SK-N-SH (cell line): ENCODE measurements at regions not wholly inside any gene's neighbourhood (a gene's known extent, or its start where the extent isn't known, plus 50 kb on each side); places are given as distances from the start of the nearest gene placed in this dataset.

Experiments
- CTCF ChIA-PET: fragments of 300-600, 350-600 bp; formaldehyde crosslinking; extraction: SDS; loops from one replicate; lab custom pipeline; 2021; lab: Yijun Ruan, JAX
- POLR2A ChIA-PET: fragments of 350-600 bp; sonication (Branson Sonifier 250); formaldehyde crosslinking; extraction: SDS; loops from one replicate; lab custom pipeline; 2020; ENCODE audit warnings: antibody characterized with exemption, inconsistent platforms; lab: Yijun Ruan, JAX
- DNase-seq: peaks from one replicate; pipeline ENCODE4 v3.0.0; 2012
- H2AFZ ChIP-seq: fragments of 200-600 bp; sonication (generic); 2 replicates; pipeline ENCODE4 v1.8.1; 2016; ENCODE audit warnings: antibody characterized with exemption, mild to moderate bottlenecking, low read depth
- H3F3A ChIP-seq: fragments of 200-600 bp; sonication (generic); replicated peaks from 2 replicates; pipeline ENCODE3; 2016; ENCODE audit warnings: antibody characterized with exemption, mild to moderate bottlenecking; ENCODE audit not compliant: insufficient read depth
- H3K27ac ChIP-seq, 2 experiments: fragments of 200-500 bp in 1 of 2; fragments of 200-600 bp in 1 of 2; sonication (Bioruptor generic) in 1 of 2; sonication (generic), shearing (Covaris generic) in 1 of 2; 2 replicates each; pipeline versions ENCODE4 v1.5.1 to v1.6.1; 2014 to 2016; ENCODE audit warnings: low read depth in 2 of 2, inconsistent platforms in 1 of 2, low read length in 1 of 2, mild to moderate bottlenecking in 1 of 2, mixed read lengths in 1 of 2
- H3K27me3 ChIP-seq: fragments of 200-600 bp; sonication (generic), shearing (Covaris generic); 2 replicates; pipeline ENCODE4 v1.6.1; 2016; ENCODE audit warnings: mixed run types; ENCODE audit not compliant: insufficient read depth
- H3K36me3 ChIP-seq, 2 experiments: fragments of 200-500 bp in 1 of 2; fragments of 200-600 bp in 1 of 2; sonication (Bioruptor generic) in 1 of 2; sonication (generic) in 1 of 2; replicated peaks in 1 of 2; 2 replicates each; pipeline versions ENCODE3 to v1.5.1; 2014 to 2016; ENCODE audit warnings: low read length in 1 of 2, mild to moderate bottlenecking in 1 of 2; ENCODE audit not compliant: insufficient read depth in 2 of 2, control insufficient read depth in 1 of 2
- H3K4me1 ChIP-seq, 2 experiments: fragments of 200-500 bp in 1 of 2; fragments of 200-600 bp in 1 of 2; sonication (Bioruptor generic) in 1 of 2; sonication (generic), shearing (Covaris generic) in 1 of 2; 2 replicates each; pipeline versions ENCODE4 v1.5.1 to v1.6.1; 2014 to 2016; ENCODE audit warnings: low read depth in 1 of 2, low read length in 1 of 2, mixed run types in 1 of 2; ENCODE audit not compliant: insufficient read depth in 2 of 2, control insufficient read depth in 1 of 2
- H3K4me2 ChIP-seq: fragments of 200-600 bp; sonication (generic), shearing (Covaris generic); 2 replicates; pipeline ENCODE4 v1.6.1; 2017; ENCODE audit warnings: mixed run types
- H3K4me3 ChIP-seq, 2 experiments: fragments of 200-500 bp in 1 of 2; fragments of 200-600 bp in 1 of 2; sonication (Bioruptor generic) in 1 of 2; sonication (generic), shearing (Covaris generic) in 1 of 2; 2 replicates each; pipeline versions ENCODE4 v1.5.1 to v1.8.1; 2014 to 2016; ENCODE audit warnings: low read depth in 2 of 2, inconsistent platforms in 1 of 2, low read length in 1 of 2, mild to moderate bottlenecking in 1 of 2, mixed read lengths in 1 of 2, moderate library complexity in 1 of 2
- H3K79me2 ChIP-seq: fragments of 200-600 bp; sonication (generic); 2 replicates; pipeline ENCODE4 v1.8.1; 2017; ENCODE audit warnings: mild to moderate bottlenecking; ENCODE audit not compliant: insufficient read depth
- H3K9ac ChIP-seq: fragments of 200-600 bp; sonication (generic); 2 replicates; pipeline ENCODE4 v1.6.1; 2017; ENCODE audit warnings: mixed run types
- H3K9me2 ChIP-seq: fragments of 200-600 bp; sonication (generic); 2 replicates; pipeline ENCODE4 v1.6.1; 2017; ENCODE audit warnings: mixed run types
- H3K9me3 ChIP-seq: fragments of 200-600 bp; sonication (generic); 2 replicates; pipeline ENCODE4 v1.6.1; 2017; ENCODE audit warnings: mixed run types, mild to moderate bottlenecking, moderate library complexity
- H4K20me1 ChIP-seq: fragments of 200-600 bp; sonication (generic); 2 replicates; pipeline ENCODE4 v1.6.1; 2017; ENCODE audit warnings: mild to moderate bottlenecking, mixed run types; ENCODE audit not compliant: insufficient read depth
- CTCF ChIP-seq: fragments of 200-600 bp; sonication (generic); IDR thresholded peaks from 2 replicates; pipeline ENCODE4 v1.6.1; 2017; ENCODE audit warnings: antibody characterized with exemption, mild to moderate bottlenecking, moderate library complexity
- ELF1 ChIP-seq: IDR thresholded peaks from 2 replicates; pipeline ENCODE4 v1.4.0; 2012
- EP300 ChIP-seq, 2 experiments: IDR thresholded peaks; 2 replicates each; pipeline versions ENCODE4 v1.4.0 to v1.6.1; 2012; ENCODE audit warnings: borderline replicate concordance in 1 of 2, low read depth in 1 of 2, low read length in 1 of 2
- FOSL2 ChIP-seq: IDR thresholded peaks from 2 replicates; pipeline ENCODE4 v1.4.0; 2012; ENCODE audit warnings: low read depth, mild to moderate bottlenecking, moderate library complexity, borderline replicate concordance
- FOXJ3 ChIP-seq: sonication (generic); formaldehyde crosslinking; IDR thresholded peaks from 2 replicates; pipeline ENCODE4 v1.5.1; 2020; ENCODE audit warnings: mild to moderate bottlenecking, missing genetic modification reagents
- FOXM1 ChIP-seq: IDR thresholded peaks from 2 replicates; pipeline ENCODE4 v1.4.0; 2012; ENCODE audit warnings: low read depth, mild to moderate bottlenecking
- GABPA ChIP-seq: IDR thresholded peaks from 2 replicates; pipeline ENCODE4 v1.4.0; 2012; ENCODE audit warnings: low read depth, mild to moderate bottlenecking
- GATA2 ChIP-seq: sonication (generic); formaldehyde crosslinking; IDR thresholded peaks from 2 replicates; pipeline ENCODE4 v1.5.0; 2020; ENCODE audit warnings: mild to moderate bottlenecking, missing genetic modification reagents
- JUND ChIP-seq: IDR thresholded peaks from 2 replicates; pipeline ENCODE4 v1.4.0; 2012
- MXI1 ChIP-seq: IDR thresholded peaks from 2 replicates; pipeline ENCODE4 v1.6.1; 2012; ENCODE audit warnings: mild to moderate bottlenecking, low read depth, low read length, improper control_type of control experiment
- NFIC ChIP-seq: IDR thresholded peaks from 2 replicates; pipeline ENCODE4 v1.4.0; 2012; ENCODE audit warnings: borderline replicate concordance
- PBX3 ChIP-seq: IDR thresholded peaks from 2 replicates; pipeline ENCODE4; 2012
- RAD21 ChIP-seq: IDR thresholded peaks from 2 replicates; pipeline ENCODE4 v1.6.1; 2012; ENCODE audit warnings: mild to moderate bottlenecking, low read length
- RCOR1 ChIP-seq: fragments of 150-350 bp; IDR thresholded peaks from 2 replicates; pipeline ENCODE4 v1.6.1; 2017; ENCODE audit warnings: antibody characterized with exemption, low read length
- RFX5 ChIP-seq: IDR thresholded peaks from 2 replicates; pipeline ENCODE4 v1.6.1; 2012; ENCODE audit warnings: mild to moderate bottlenecking, improper control_type of control experiment, low read length
- RXRA ChIP-seq: IDR thresholded peaks from 2 replicates; pipeline ENCODE4 v1.4.0; 2012; ENCODE audit warnings: low read depth, mild to moderate bottlenecking, borderline replicate concordance
- TCF12 ChIP-seq: IDR thresholded peaks from 2 replicates; pipeline ENCODE4 v1.4.0; 2012
- USF1 ChIP-seq: IDR thresholded peaks from 2 replicates; pipeline ENCODE4 v1.4.0; 2012; ENCODE audit warnings: low read depth, borderline replicate concordance
- USF2 ChIP-seq: fragments of 150-350 bp; IDR thresholded peaks from 2 replicates; pipeline ENCODE4 v1.6.1; 2017; ENCODE audit warnings: antibody characterized with exemption, low read length, low read depth, borderline replicate concordance
- WGBS: methylation state at CpG from one replicate; pipeline ENCODE4 v1.1.6; 2017; ENCODE audit warnings: low lambda C conversion rate; 5-methylcytosine and 5-hydroxymethylcytosine counted together

- POLR2A ChIA-PET: no interaction called here
- 100% methylated on average over 2 of the region's 4 CpGs for WGBS
These were observed 139.7 kb upstream of the TPM1 start for GRCh38 chr15:62902821-62903220.

GRCh38 chr15:62903437-62903836, 139.1 kb upstream of the TPM1 start:
- Histone ChIP-seq H3K27me3 (no peaks in the 10 kb centered on the region), H3K27ac (no peak overlapping the region), H3K4me1 (peaks cover 0 to 6% of the 10 kb centered on the region in 2 experiments; a peak in 1 of 4 replicates), H3K9ac (no peak overlapping the region), H3K79me2 (no peaks in the 10 kb centered on the region), H4K20me1 (no peaks in the 10 kb centered on the region), H2AFZ (no peak overlapping the region), H3K4me2 (no peak overlapping the region), H3K9me2 (no peaks in the 10 kb centered on the region), H3K9me3 (no peaks in the 10 kb centered on the region), H3K36me3 (no peaks in the 10 kb centered on the region), H3F3A (peaks cover 5% of the 10 kb centered on the region), H3K4me3 (no peak overlapping the region)
- CTCF ChIA-PET: interaction anchor here (1.0 kb wide), 1 partner anchor 144 kb away, joined by 3 read pairs; no protein-coding TSS in a partner anchor
- 97% methylated on average over 2 of the region's 2 CpGs for WGBS
- TF ChIP-seq RXRA: no peak
- no peak for TF ChIP-seq EP300 (IDR thresholded peaks at IDR 0.05; ENCODE audit: borderline replicate concordance in 1 of 2, low read depth in 1 of 2, low read length in 1 of 2)
- no peak for DNase-seq
- POLR2A ChIA-PET: no interaction called here

More at GRCh38 chr15:62902821-62903220, 139.7 kb upstream of the TPM1 start:
- CTCF ChIA-PET: interaction anchor here (1.0 to 1.2 kb wide), 2 partner anchors 10 to 144 kb away, joined by 3 read pairs; no protein-coding TSS in a partner anchor
- Histone ChIP-seq H3K9ac (no peak overlapping the region), H3K9me2 (no peaks in the 10 kb centered on the region), H3K4me3 (no peak overlapping the region), H3K4me1 (peaks cover 0 to 6% of the 10 kb centered on the region in 2 experiments; a peak in 1 of 4 replicates), H3K27ac (no peak overlapping the region), H3K36me3 (no peaks in the 10 kb centered on the region), H3K9me3 (no peaks in the 10 kb centered on the region), H3K4me2 (no peak overlapping the region), H3F3A (peaks cover 5% of the 10 kb centered on the region), H4K20me1 (no peaks in the 10 kb centered on the region), H2AFZ (no peak overlapping the region), H3K27me3 (no peaks in the 10 kb centered on the region), H3K79me2 (peaks cover 3% of the 10 kb centered on the region; the same call in 1 of the 2 replicates)
- DNase-seq: no peak
- TF ChIP-seq TCF12 (no peak), ELF1 (no peak), FOXM1 (no peak), USF1 (no peak), JUND (no peak), FOSL2 (no peak), NFIC (no peak), MXI1 (no peak)

GRCh38 chr15:62904041-62904910, 138.3 kb upstream of the TPM1 start:
- H3K9me2 ChIP-seq: no peaks in the 10 kb centered on the region
- no peaks in the 10 kb centered on the region for H3K79me2 ChIP-seq
- H3K4me2 ChIP-seq: no peak overlapping the region
- H3K9me3 ChIP-seq: no peaks in the 10 kb centered on the region
- POLR2A ChIA-PET: no interaction called here
- H3K27me3 ChIP-seq: no peaks in the 10 kb centered on the region
- no peak for DNase-seq
- H3K36me3 ChIP-seq: no peaks in the 10 kb centered on the region
- H3K4me1 ChIP-seq: peaks cover 0 to 2% of the 10 kb centered on the region in 2 experiments; a peak in 1 of 4 replicates
- H3F3A ChIP-seq: peaks cover 5% of the 10 kb centered on the region
- CTCF ChIA-PET: interaction anchor here (1.1 kb wide), 1 partner anchor 121 kb away, joined by 3 read pairs; no protein-coding TSS in a partner anchor
- no peak overlapping the region for H3K9ac ChIP-seq
- 87% methylated on average over 8 of the region's 8 CpGs for WGBS
- no peak overlapping the region for H3K4me3 ChIP-seq
- no peak overlapping the region for H3K27ac ChIP-seq
- H4K20me1 ChIP-seq: no peaks in the 10 kb centered on the region
- no peak overlapping the region for H2AFZ ChIP-seq
- TF ChIP-seq USF2: no peak
- no peak for TF ChIP-seq FOXJ3 (CRISPR knock-in tag)
- TF ChIP-seq PBX3: no peak
- TF ChIP-seq CTCF: no peak
- no peak for TF ChIP-seq GABPA
- no peak for TF ChIP-seq RXRA
- TF ChIP-seq RFX5: no peak
- TF ChIP-seq RCOR1: no peak
- TF ChIP-seq RAD21: no peak
- no peak for TF ChIP-seq GATA2 (CRISPR knock-in tag)
